Occipital lobe (tissue), 1 donor: ENCODE measurements at regions not wholly inside any gene's neighbourhood (a gene's known extent, or its start where the extent isn't known, plus 50 kb on each side); places are given as distances from the start of the nearest gene placed in this dataset.

ENCODE experiments used
- DNase-seq: peaks from one replicate; lab custom pipeline; 2025; lab: John Stamatoyannopoulos, UW

GRCh38 chr9:105860516-105860915 lies 166.2 kb downstream of the TMEM38B start:
- no peak for DNase-seq

DNA sequence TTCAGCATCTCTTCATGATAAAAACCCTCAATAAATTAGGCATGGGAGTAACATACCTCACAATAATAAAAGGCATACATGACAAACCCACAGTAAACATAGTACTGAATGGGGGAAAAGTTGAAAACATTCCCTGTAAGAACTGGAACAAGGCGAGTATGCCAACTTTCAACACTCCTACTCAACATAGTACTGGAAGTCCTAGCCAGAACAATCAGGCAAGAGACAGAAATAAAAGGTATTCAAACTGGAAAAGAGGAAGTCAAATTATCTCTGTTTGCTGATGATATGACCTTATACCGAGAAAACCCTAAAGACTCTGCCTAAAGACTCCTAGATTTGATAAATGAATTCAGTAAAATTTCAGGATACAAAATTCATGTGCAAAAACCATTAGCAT lies 167.6 kb downstream of the TMEM38B start:
- no peak for DNase-seq

DNA sequence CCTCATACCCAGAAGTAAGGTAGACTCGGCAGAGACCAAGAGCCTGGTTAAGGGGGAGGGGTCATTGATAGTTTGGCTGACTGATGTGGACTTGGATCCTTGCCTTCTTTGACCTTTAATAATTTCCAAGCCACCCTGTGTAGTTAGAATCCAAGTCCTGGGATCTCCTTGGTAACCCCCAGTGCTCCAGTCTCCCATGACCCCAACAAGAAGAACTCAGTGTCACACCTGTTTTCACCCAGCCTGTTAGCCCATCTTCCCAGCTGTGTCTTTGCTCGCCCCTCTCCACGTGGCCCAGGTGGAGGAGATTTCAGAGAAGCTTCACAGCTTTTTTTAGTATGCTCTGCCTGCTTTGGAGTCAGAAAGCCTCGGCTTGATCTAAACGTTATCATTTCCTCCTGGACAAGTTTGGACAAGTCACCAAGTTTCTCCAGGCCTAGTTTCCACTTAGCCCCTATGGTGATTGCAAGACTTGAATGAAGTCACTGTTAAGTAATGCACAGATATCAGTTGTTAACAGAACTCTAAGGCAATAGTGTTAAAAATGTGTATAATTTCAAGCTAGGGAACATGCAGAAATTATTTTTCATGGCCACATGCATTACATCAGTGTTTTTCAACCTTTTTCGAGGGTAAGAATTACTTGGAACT lies 170.0 kb downstream of the TMEM38B start:
- DNase-seq: no peak

GRCh38 chr9:105865285-105865684 lies 170.9 kb downstream of the TMEM38B start:
- no peak for DNase-seq

DNA sequence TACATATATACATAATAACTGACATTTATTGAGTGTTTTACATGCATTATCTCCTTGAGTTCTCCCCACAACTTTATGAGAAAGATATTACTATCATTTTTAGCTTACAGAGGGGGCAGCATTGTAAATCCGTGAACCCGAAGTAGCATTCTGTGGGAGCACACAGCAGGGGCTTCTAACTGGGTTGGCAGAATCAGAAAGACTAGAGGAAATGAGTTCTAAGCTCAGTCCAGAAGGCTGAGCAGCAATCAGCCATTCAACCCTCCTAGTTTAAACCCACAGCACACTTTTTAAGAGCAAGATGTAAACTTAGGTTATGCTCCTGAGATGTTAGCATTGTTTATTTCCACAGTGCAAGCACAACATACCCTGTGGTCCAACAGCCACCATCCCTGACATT lies 177.2 kb downstream of the TMEM38B start:
- no peak for DNase-seq

DNA sequence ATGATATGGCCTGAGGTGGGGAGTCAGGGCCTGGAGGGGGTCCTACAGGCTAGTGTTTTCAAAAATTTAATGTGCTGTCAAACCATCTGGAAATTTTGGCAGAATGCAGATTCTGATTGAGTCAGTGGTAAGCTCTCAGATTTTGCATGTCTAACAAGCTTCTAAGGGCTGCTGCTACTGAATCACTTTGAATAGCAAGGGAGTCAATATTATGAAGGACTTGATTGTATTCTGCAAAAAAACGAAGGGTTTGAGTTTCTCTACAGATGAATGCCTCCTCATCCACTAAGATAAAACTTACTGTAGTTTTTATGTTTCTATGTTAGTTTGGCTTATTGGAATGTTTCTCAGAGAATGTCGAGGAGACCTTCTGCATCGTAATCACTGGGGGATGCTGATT lies 179.5 kb downstream of the TMEM38B start:
- no peak for DNase-seq

GRCh38 chr9:105877721-105878120 lies 183.4 kb downstream of the TMEM38B start:
- no peak for DNase-seq

DNA sequence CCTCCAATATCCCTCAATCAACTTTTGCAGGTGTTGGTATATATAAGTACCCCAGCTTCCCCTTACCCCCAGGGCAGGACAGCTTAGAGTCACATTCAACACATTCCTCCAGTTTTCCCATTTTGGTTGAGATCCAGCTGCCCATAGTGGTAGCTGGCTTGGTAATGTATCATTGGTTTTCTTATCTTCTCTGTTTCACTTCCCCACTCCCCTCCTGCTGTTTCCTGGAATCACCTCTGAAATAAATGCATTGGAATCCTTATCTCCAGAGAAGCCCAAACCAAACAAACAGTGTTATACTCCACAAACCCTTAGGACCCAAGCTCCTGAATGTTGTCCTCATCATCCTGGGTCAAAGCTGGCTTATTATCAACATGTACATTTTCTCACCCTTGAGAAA lies 184.8 kb downstream of the TMEM38B start:
- no peak for DNase-seq

GRCh38 chr9:105880517-105880916 lies 186.2 kb downstream of the TMEM38B start:
- DNase-seq: no peak

DNA sequence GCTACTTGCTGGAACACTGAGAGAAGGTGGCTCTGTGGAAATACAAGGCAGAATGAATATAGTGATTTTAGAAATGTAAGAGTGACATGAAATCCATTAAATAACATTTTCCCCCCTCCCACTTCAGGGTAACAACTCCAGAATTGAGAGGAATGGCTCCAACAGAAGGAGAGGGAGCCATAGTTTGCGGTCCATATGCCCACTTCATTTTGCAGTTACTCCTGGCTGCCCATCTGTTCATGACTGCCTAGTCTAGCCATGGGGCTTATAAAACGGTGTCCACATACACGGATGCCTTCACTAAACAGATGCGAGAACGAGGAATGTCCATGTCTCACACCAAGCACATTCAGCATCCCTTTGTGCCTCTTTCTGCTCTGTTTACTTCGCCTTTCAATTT lies 186.7 kb downstream of the TMEM38B start:
- no peak for DNase-seq

- DNase-seq: no peak
Observed at GRCh38 chr9:105881654-105882349, 187.5 kb downstream of the TMEM38B start.

DNA sequence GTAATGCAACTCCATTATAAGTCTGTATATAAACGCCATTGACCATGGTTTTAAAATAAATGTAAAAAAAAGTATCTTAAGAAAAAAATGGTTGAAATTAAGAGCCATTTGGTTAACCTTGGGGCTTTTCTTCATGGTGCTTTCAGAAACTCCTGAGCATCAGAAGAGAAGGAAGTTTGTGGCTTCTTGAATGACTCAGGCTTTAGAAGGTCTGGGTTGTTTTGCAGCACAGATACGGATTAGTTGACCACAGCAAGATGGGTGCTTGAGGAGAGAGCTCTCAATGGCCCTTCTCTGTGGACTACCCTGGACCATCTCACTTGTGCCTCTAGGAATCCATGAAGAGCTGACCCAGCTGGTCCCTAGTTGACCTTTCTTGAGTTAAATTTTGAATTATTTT lies 189.5 kb downstream of the TMEM38B start:
- no peak for DNase-seq

DNA sequence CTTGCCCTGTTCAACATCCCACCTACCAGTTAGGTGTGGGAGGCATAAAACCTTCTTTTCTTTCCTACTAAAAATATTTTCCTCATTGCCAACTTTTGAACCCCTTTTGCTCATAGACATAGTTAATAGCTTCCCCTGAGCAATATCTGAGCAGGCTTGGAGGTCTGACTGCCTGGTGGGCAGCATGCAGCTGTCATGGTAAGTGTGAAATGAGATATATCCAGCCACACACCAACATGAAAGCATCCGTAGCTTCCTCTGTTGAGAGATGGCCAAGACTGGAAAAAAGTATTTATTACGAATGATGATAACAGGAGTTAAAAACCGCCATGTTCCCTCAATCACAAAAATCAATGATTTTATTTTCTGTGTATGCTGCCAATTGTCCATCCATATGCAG lies 190.1 kb downstream of the TMEM38B start:
- DNase-seq: no peak

DNA sequence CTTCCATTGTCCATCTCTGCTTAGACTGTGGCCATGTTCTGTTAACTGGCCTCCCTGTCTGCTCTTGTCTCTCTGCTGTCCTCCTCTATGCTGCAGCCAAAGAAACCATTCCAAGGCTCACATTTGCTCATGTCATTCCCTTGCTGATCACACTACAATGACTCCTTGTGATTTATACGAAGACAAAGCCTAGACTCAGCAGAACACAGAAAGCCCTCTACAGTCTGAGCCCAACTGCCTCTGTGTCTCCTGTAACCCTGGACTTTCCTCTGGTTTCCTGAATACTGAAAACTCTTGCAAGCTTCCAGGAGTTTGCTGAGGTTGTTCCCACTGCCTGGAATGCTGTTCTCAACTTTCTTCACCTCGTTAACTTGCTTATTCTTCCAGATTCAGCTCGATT lies 191.8 kb downstream of the TMEM38B start:
- no peak for DNase-seq

DNA sequence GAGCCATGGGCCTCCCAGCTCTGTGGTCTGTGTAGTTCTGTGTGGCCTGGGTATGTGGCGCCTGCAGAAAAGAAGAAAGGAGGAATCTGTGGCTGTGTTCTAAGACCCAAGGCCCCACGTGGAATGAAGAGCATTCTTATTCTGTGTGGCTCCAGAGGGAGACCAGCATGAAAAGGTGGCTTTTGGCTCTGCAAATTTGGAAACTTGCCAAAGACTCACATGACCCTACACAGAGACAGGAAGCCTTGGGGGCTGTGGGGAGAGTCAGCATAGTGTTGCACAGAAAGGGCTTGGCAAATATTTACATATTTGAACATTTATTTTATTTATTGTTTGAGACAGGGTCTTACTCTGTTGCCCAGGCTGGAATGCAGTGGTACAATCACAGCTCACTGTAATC lies 193.3 kb downstream of the TMEM38B start:
- no peak for DNase-seq

DNA sequence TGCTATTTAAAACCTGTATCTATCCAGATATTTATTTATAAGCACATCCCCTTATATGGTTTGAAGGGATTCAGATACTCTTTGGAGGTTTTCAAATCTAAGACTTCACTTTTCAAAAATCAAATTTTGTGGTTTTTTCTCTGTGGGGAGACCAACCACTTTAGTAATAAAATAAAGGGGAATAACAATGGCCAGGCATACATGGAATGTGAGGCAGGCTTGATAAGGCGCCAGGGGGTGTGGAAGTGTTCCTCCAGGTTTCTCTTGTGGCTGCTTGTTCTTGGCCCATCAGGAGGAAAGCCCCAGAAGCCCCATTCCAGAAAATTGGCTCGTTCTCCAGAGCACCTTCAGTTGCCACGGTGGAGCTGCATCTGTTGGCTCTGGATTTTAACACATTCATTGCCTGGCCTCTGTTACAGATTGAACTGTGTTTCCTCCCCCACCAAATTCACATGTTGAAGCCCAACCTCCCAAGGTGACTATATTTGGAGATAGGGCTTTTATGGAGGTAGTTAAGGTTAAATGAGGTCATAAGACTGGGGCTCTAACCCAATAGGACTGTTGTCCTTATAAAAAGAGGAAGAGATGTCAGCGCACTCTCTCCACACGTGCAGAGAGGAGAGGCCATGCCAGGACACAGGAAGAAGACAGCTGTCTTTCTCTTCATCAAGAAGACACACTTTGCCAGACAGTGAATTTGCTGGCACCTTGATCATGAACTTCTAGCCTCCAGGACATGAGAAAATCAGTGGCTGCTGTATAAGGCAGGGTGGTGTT lies 195.9 kb downstream of the TMEM38B start:
- DNase-seq: no peak

- DNase-seq: no peak
Observed at GRCh38 chr9:105900123-105900522, 205.8 kb downstream of the TMEM38B start.

GRCh38 chr9:105901514-105902109 lies 207.3 kb downstream of the TMEM38B start:
- no peak for DNase-seq

DNA sequence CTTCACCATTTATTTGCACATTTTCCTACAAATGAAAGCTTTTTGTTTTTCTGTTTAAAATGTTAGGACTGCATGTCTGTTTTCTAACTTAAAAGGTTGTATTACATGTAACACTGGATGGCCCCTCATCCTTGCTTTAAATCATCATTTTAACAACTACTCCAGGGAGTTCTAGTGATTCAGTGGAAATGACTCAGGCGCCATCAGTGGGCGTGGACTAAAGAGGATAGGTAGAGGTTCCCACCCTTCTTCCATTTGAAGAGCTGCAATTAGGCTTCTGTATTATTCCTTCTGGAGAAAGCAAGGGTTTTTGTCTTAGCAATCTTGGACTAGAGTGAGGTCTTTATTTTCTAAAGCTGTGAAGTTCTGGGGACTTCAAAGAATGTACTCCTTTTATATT lies 213.7 kb downstream of the TMEM38B start:
- DNase-seq: no peak

GRCh38 chr9:105911104-105911911 lies 217.0 kb downstream of the TMEM38B start:
- no peak for DNase-seq

DNA sequence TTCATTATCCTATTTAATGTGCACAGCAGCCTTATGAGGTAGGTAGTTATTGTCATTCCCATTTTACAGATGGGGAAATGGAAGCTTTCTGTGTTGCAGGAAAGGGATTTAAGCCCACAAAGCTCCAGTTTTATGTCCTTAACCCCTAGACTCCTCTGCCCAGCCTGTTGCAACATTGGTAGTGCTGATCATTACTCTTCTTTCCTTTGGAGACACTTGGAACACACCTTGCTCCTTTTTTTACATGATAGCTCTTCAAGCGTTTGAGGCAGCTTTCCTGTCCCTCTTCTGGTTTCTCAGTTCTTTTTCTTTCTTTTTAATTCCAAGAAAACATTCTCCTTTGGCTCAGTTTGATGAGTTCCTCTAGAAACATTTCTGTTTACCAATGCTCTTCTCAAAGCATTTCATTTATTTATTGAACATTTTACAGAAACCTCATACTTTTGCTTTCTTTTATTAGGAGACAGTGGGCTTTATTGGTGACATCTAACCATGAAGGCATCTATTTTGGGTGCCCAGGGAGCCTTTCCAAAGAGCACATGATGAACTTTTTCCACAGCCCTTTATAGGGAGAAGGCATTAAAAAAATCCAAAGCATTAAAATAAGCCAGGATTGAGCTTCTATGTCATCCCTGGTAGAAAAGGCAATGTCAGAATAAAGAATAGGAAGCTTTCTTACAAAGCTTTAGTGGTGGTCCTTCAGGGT lies 218.0 kb downstream of the TMEM38B start:
- DNase-seq: no peak
